PC-3 (cell line): ENCODE measurements at regions not wholly inside any gene's neighbourhood (a gene's known extent, or its start where the extent isn't known, plus 50 kb on each side); places are given as distances from the start of the nearest gene placed in this dataset.

ENCODE experiments used
- ATAC-seq: fragments of 200-7000 bp; cut with Tn5 transposase; 2 replicates; pipeline ENCODE4 v1.9.1; 2020; ENCODE audit warnings: mild to moderate bottlenecking, moderate library complexity
- BruUV-seq: library from RNA; stranded (reverse); fragments of 400-500 nt; replicated peaks from 2 replicates; lab custom pipeline; 2021; lab: Mats Ljungman, UMichigan
- CTCF ChIA-PET: fragments of 300-600 bp; sonication (Branson Sonifier 250); formaldehyde crosslinking; loops from one replicate; lab custom pipeline; 2022; ENCODE audit warnings: antibody characterized with exemption; lab: Charles Lee
- POLR2A ChIA-PET: fragments of 300-600 bp; sonication (Branson Sonifier 250); formaldehyde crosslinking; loops from one replicate; lab custom pipeline; 2022; ENCODE audit warnings: antibody characterized with exemption; ENCODE audit not compliant: unreplicated experiment; lab: Charles Lee
- DNase-seq: peaks from one replicate; pipeline ENCODE4 v3.0.0-alpha.2; 2015
- H2AFZ ChIP-seq: fragments of 300-600 bp; sonication (generic); 2 replicates; pipeline ENCODE4 v1.6.0; 2016; ENCODE audit warnings: antibody characterized with exemption, low read length
- H3F3A ChIP-seq: fragments of 300-600 bp; sonication (generic); one replicate; pipeline ENCODE4 v1.6.0; 2017; ENCODE audit warnings: antibody characterized with exemption, low read length, control low read depth, mild to moderate bottlenecking; ENCODE audit not compliant: unreplicated experiment
- H3K27ac ChIP-seq: fragments of 300-600 bp; sonication (generic); 2 replicates; pipeline ENCODE4 v1.5.1; 2016; ENCODE audit warnings: mild to moderate bottlenecking, low read length
- H3K27me3 ChIP-seq: fragments of 300-600 bp; sonication (generic); 2 replicates; pipeline ENCODE4 v1.6.1; 2016; ENCODE audit warnings: low read length, mixed read lengths
- H3K36me3 ChIP-seq: fragments of 300-600 bp; sonication (generic); 2 replicates; pipeline ENCODE4 v1.6.1; 2016; ENCODE audit warnings: low read depth, mixed run types, low read length, mixed read lengths
- H3K4me1 ChIP-seq: fragments of 300-600 bp; sonication (generic); 2 replicates; pipeline ENCODE4 v1.5.1; 2016; ENCODE audit warnings: low read length; ENCODE audit not compliant: insufficient read depth
- H3K4me2 ChIP-seq: fragments of 300-600 bp; sonication (generic); 2 replicates; pipeline ENCODE4 v1.6.0; 2016; ENCODE audit warnings: low read length
- H3K4me3 ChIP-seq: fragments of 300-600 bp; sonication (generic); 2 replicates; pipeline ENCODE4 v1.5.1; 2016; ENCODE audit warnings: mild to moderate bottlenecking, low read length, mixed read lengths
- H3K79me2 ChIP-seq: fragments of 300-600 bp; sonication (generic); 2 replicates; pipeline ENCODE4 v1.6.1; 2017; ENCODE audit warnings: low read length, mixed read lengths
- H3K9ac ChIP-seq: fragments of 300-600 bp; sonication (generic); 2 replicates; pipeline ENCODE4 v1.6.0; 2016; ENCODE audit warnings: mild to moderate bottlenecking, low read length
- H3K9me2 ChIP-seq: fragments of 300-600 bp; sonication (generic); replicated peaks from 2 replicates; pipeline ENCODE4 v1.6.1; 2016; ENCODE audit warnings: mixed run types, low read length, mixed read lengths
- H3K9me3 ChIP-seq: fragments of 300-600 bp; sonication (generic); 2 replicates; pipeline ENCODE4 v1.6.1; 2016; ENCODE audit warnings: low read length, mixed read lengths
- H4K20me1 ChIP-seq: fragments of 300-600 bp; sonication (generic); 2 replicates; pipeline ENCODE4 v1.6.1; 2016; ENCODE audit warnings: low read length, mixed read lengths
- EZH2 ChIP-seq: fragments of 300-600 bp; sonication (generic); IDR thresholded peaks from one replicate; pipeline ENCODE4 v1.6.1; 2017; ENCODE audit warnings: antibody characterized with exemption, mild to moderate bottlenecking, low read length; ENCODE audit not compliant: unreplicated experiment
- EZH2phosphoT487 ChIP-seq: fragments of 300-600 bp; sonication (generic); IDR thresholded peaks from 2 replicates; pipeline ENCODE4 v1.6.1; 2018; ENCODE audit warnings: mild to moderate bottlenecking, antibody characterized with exemption, low read length, borderline replicate concordance
- intact Hi-C: fragments of 100-400 bp; cut with micrococcal nuclease; formaldehyde crosslinking; loops from 2 replicates; pipeline ENCODE4 v1.9.0; 2023
- TF ChIP-seq, protein P1 (sequence below): fragments of 300-600 bp; sonication (generic); conservative IDR thresholded peaks from 2 replicates; pipeline ENCODE4 v1.5.1; 2017; ENCODE audit warnings: antibody characterized with exemption, low read depth, mild to moderate bottlenecking, low read length

DNA sequence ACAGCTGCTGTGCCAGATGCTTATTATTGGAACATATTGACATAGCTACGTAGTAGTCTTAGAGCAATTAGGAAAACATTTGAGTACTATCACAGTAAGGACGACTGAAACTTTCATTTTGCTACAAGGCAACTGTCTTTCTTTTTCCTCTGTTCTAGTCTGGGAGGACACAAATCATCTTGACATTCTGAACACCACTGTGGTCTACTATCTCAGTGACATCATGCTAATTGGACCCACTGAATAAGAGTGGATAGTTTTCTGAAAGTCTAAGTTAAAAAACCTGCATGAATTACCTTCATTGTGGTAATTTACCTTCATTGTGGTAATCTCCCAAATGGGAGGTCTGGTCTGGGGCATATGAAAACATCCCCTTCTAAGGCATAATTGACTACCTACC is 163.3 kb upstream of the MOCS1 start:
- H3K27ac ChIP-seq = no peak overlapping the region
- POLR2A ChIA-PET = no interaction called here
- H3F3A ChIP-seq = no peaks in the 10 kb centered on the region
- H3K9me3 ChIP-seq = 0 out of 2 replicates have a peak, but pooled peaks cover 6% of the 10 kb centered on the region
- CTCF ChIA-PET = no interaction called here
- no peak for ATAC-seq
- H3K9ac ChIP-seq = no peak overlapping the region
- H3K79me2 ChIP-seq = no peaks in the 10 kb centered on the region
- no peaks in the 10 kb centered on the region for H3K9me2 ChIP-seq
- no peak overlapping the region for H3K4me2 ChIP-seq
- no TSS peak for BruUV-seq
- intact Hi-C loops = no loop called here
- H3K36me3 ChIP-seq = no peaks in the 10 kb centered on the region
- no peak overlapping the region for H2AFZ ChIP-seq
- H4K20me1 ChIP-seq = no peaks in the 10 kb centered on the region
- TF ChIP-seq EZH2phosphoT487 (no peak), EZH2 (no peak)
- TF ChIP-seq, protein P1, sequence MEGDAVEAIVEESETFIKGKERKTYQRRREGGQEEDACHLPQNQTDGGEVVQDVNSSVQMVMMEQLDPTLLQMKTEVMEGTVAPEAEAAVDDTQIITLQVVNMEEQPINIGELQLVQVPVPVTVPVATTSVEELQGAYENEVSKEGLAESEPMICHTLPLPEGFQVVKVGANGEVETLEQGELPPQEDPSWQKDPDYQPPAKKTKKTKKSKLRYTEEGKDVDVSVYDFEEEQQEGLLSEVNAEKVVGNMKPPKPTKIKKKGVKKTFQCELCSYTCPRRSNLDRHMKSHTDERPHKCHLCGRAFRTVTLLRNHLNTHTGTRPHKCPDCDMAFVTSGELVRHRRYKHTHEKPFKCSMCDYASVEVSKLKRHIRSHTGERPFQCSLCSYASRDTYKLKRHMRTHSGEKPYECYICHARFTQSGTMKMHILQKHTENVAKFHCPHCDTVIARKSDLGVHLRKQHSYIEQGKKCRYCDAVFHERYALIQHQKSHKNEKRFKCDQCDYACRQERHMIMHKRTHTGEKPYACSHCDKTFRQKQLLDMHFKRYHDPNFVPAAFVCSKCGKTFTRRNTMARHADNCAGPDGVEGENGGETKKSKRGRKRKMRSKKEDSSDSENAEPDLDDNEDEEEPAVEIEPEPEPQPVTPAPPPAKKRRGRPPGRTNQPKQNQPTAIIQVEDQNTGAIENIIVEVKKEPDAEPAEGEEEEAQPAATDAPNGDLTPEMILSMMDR = no peak
- H3K27me3 ChIP-seq = no peaks in the 10 kb centered on the region
- H3K4me3 ChIP-seq = no peak overlapping the region
- DNase-seq = no peak
- H3K4me1 ChIP-seq = no peaks in the 10 kb centered on the region

DNA sequence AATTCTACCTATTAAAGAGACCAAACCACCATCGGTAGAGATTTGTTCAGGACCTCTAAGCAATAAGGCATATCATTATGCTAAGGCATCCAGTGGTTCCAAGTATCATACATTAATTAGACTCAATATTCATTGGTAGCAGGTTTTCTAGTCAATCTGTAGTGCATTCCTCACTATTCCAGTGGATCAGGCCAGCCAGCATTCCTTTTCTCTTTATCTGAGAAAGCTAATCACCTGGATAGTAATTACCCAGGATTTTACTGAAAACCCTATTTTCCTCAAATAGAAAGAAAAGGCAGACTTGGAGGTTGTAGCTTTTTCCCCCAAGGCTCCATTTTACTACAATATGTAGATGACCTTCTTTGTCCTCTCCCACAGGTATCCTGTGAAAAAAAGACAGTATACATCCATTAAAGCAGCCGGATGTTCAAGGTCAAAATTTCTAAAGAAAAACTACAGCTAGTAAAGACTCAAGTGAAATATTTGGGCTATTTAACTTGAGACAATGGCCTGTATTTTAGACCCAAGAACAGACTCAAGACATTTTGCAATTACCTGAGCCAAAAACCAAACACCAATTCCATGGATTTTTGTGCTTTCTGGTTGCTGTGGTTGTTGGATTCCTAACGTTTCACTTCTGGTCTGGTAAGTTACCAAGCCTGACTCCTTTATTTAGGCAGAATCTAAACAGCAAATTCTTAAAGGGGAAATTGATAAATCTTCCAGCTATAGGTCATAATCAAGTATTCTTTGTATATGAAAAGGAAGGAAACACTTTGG is 149.1 kb upstream of the MOCS1 start:
- no TSS peak for BruUV-seq
- intact Hi-C loops = no loop called here
- Histone ChIP-seq H3K9ac (no peak overlapping the region), H2AFZ (no peak overlapping the region), H3K4me1 (no peaks in the 10 kb centered on the region), H3F3A (no peaks in the 10 kb centered on the region), H3K9me2 (no peaks in the 10 kb centered on the region), H3K79me2 (no peaks in the 10 kb centered on the region), H3K27me3 (no peaks in the 10 kb centered on the region), H3K36me3 (no peaks in the 10 kb centered on the region), H3K4me2 (no peak overlapping the region), H3K4me3 (no peak overlapping the region), H3K27ac (no peak overlapping the region), H3K9me3 (no peaks in the 10 kb centered on the region), H4K20me1 (no peaks in the 10 kb centered on the region)
- CTCF ChIA-PET = no interaction called here
- TF ChIP-seq EZH2phosphoT487 (no peak), EZH2 (no peak)
- TF ChIP-seq, protein P1 = no peak
- POLR2A ChIA-PET = no interaction called here
- ATAC-seq = no peak
- no peak for DNase-seq

DNA sequence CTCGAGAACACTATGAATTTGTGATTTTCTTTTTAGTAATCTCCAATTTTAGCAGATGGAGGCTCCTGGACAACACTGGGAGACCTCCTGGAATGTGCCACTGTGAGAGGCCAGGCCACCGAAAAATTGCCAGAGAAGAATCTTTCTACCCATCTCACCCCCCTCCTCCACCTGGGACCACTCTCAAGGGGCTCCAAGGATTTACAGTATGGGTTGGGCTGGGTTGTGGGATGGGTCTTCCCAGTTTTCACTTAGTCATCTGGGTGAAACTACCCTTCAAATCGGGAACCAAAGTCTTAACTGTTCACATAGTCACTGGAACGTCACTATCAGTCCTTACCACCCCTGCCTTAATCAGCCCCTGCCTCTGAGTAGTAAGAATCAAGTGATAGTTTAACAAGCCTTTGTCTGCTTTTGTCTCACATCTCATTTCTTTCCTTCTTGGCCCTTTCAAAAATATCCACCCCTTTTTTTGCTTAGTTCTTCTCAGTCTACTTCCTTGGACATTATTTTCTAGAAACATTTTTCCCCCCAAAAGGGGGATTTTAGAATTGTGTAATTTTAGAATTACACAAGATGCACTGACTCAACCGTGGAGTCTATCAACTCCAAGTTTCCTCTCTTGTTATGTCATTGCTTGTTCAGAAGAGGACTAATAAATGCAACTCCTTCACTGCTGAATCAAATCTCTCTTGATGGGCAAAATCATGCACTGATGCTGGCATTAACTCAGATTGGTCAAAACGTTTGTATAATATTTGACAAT is 148.2 kb upstream of the MOCS1 start:
- no peaks in the 10 kb centered on the region for H4K20me1 ChIP-seq
- DNase-seq (no peak), ATAC-seq (no peak)
- BruUV-seq = no TSS peak
- no peak overlapping the region for H3K4me2 ChIP-seq
- no peak for TF ChIP-seq EZH2phosphoT487
- TF ChIP-seq EZH2 = no peak
- TF ChIP-seq, protein P1 = no peak
- ChIA-PET CTCF (no interaction called here), POLR2A (no interaction called here)
- H3K79me2 ChIP-seq = no peaks in the 10 kb centered on the region
- H3K27ac ChIP-seq = no peak overlapping the region
- H3K9me2 ChIP-seq = no peaks in the 10 kb centered on the region
- no peaks in the 10 kb centered on the region for H3K27me3 ChIP-seq
- no peak overlapping the region for H2AFZ ChIP-seq
- no peaks in the 10 kb centered on the region for H3K4me1 ChIP-seq
- H3K36me3 ChIP-seq = no peaks in the 10 kb centered on the region
- intact Hi-C loops = no loop called here
- no peak overlapping the region for H3K4me3 ChIP-seq
- no peak overlapping the region for H3K9ac ChIP-seq
- H3K9me3 ChIP-seq = no peaks in the 10 kb centered on the region
- no peaks in the 10 kb centered on the region for H3F3A ChIP-seq
